NCI-H2171 (cell line): ENCODE measurements at regions not wholly inside any gene's neighbourhood (a gene's known extent, or its start where the extent isn't known, plus 50 kb on each side); places are given as distances from the start of the nearest gene placed in this dataset.

ENCODE experiments used
- DNase-seq: peaks from one replicate; lab custom pipeline; 2025; lab: John Stamatoyannopoulos, UW

DNA sequence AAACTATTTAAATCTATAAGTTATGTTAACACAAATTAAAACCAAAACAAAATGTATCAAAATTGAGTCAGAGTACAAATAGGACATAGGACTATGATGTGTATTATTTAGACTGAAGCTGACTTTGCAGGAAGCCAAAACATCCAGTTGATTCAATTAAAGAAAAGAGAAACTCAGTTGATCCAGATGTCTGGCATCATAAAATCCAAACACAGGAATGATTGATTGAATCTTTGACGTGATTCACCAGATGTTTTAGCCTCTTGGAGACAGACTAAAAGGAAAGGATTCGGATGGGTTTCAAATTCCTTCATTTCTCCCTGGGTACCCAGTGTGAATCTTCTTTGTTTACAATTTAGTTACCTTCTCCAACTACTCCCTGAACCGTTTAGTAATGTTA is 272.9 kb downstream of the IRS1 start:
- DNase-seq, result no peak

GRCh38 chr2:226524381-226524843 is 275.2 kb downstream of the IRS1 start:
- no peak for DNase-seq

GRCh38 chr2:226520723-226521122 is 278.9 kb downstream of the IRS1 start:
- DNase-seq, result no peak

GRCh38 chr2:226515344-226516055 is 284.1 kb downstream of the IRS1 start:
- peak; percentile 2 for DNase-seq

- no peak for DNase-seq
These were observed 284.7 kb downstream of the IRS1 start for GRCh38 chr2:226514895-226515294.

DNA sequence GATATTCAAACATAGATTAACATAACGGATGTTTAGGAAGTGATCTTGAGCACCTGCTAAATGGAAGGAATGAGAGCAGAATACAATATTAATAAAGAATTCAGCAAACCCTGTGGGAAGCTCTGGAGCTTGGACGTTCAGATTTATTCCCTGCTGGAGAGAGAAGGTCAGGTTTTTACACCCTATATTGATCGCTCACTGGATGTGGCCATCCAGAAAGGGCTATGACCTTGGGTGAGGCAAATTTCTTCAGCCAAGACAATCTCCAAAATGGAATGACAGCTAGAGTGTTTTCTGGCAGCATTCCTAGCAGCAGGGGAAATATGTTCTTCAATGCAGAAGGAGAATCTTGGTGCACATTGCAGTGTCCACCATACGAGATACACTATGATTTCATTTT is 288.3 kb downstream of the IRS1 start:
- no peak for DNase-seq

- DNase-seq, result no peak
These were observed 290.9 kb downstream of the IRS1 start for GRCh38 chr2:226508683-226509082.

- no peak for DNase-seq
These were observed 291.6 kb downstream of the IRS1 start for GRCh38 chr2:226508005-226508404.

DNA sequence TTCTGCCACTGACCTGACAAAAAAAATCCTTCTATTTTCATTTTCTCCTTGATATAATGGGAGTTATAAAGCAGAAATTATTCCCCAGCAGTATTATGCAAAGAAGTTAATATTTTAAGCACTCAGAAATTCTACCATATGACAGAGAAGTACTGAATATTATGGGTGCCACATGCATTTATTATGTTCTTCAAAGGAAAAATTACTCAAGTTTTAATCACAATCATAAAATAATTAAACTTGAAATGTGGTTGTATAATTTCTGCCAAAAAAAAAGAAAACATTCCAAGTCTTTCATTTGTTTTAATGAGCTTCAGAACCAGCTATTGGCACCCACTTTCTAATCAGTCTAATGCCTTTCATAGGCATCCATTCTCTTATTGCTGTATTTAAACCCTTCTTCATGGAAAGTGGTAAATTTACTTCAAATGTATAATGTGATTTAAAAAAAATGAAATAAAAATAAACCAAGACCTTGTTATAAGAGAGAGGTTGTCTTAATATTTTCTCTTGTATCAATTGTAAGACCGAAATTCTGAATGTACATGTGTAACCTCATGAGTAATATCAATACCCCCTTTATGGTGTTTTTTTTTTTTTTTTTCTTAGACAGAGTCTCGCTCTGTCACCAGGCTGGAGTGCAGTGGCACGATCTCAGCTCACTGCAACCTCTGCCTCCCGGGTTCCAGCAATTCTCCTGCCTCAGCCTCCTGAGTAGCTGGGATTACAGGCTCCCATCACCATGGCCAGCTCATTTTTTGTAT is 302.3 kb downstream of the IRS1 start:
- no peak for DNase-seq

GRCh38 chr2:226496273-226496550 is 303.4 kb downstream of the IRS1 start:
- no peak for DNase-seq

DNA sequence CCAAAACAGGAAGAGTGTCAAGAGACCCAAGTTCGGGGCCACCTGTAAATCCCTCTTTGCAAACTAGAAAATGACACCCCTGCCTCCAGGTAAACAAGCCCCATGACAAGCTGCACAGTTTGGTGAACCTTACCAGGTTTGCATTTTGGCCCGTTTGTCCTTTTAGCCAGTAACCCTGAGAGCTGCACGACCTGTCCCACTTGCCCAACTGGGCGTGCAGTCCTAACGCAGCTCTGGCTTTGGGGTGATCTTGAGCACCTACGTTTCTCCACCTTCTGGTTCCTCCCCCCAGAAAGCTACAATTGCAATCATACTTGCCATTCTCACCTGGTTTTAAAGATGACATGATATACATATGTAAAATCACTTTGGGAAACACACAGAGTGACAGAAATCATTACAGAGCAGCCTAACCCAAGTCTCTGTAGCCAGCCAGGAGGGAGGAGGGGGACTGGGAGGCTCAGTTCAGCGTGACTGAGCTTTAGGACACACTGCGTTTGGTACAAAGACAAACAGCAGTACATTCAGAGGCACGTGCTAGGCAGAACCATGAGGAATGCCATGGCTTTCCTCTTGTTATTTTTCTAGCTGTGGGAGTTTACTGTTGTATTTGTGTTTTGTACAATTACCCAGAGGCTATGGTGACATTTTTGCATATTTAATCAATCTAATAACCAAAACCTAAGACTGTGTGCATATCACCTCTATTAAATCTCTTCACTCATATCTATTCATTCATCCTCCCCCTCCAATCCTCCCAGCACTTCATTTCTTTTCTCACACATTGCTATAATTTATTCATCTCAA is 304.0 kb downstream of the IRS1 start:
- DNase-seq, result no peak

DNA sequence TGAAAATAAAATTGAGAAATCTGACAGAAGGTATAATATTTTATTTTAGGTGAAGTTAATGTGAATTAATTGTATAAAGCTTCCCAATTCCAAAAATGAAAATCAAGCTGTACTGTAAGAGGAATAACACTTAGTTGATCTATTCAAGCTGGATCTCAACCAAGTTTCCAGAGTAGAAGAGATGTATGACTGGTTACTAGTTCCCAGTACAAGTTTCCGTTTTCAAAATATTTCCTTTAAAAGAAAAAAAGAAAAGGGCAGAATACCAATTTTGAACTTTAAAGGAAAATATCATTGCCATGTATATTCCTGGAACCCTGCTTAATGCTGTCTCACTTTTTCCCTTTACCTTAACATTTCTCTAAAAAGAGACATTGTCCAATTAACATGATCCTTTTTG is 308.5 kb downstream of the IRS1 start:
- DNase-seq, result no peak

GRCh38 chr2:226489775-226490541 is 309.7 kb downstream of the IRS1 start:
- no peak for DNase-seq

- no peak for DNase-seq
These were observed 311.6 kb downstream of the IRS1 start for GRCh38 chr2:226488034-226488433.

DNA sequence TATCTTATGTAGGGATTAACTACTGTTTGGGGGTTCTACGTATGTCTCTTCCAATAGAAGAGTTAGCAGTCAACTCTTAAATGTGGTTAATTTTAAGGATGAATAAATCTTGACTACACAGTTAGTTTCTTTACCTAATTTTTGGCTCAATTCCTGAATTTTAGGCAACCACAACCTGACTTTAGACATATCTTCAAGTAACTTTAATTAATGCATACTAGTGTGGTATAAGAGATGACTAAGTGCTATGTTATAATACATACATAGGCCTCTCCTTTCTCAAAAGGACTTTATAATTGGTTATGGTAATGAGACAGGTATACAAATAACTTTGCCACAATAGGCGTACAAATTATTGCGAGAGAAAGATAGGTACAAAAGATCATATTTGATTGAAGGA is 312.0 kb downstream of the IRS1 start:
- DNase-seq, result no peak

GRCh38 chr2:226483745-226484619 is 315.6 kb downstream of the IRS1 start:
- DNase-seq, result no peak

DNA sequence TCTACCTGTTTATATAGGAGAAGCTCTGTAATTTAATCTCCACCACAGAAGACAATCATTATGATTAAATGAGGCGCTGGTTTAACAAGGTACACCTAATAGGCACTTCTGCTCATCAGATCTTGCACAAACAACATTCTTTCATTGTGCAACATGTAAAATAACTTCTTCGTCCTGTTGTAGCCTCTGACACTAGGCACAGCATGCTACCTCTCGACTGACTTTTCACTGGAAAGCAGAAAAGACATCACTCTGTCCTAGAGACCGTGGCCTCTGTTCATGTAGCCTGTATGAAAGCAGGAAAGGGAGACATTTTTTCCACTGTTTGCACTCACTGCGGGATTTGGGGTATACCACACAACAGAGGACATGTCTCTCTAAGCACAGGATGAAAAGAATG is 316.5 kb downstream of the IRS1 start:
- no peak for DNase-seq

DNA sequence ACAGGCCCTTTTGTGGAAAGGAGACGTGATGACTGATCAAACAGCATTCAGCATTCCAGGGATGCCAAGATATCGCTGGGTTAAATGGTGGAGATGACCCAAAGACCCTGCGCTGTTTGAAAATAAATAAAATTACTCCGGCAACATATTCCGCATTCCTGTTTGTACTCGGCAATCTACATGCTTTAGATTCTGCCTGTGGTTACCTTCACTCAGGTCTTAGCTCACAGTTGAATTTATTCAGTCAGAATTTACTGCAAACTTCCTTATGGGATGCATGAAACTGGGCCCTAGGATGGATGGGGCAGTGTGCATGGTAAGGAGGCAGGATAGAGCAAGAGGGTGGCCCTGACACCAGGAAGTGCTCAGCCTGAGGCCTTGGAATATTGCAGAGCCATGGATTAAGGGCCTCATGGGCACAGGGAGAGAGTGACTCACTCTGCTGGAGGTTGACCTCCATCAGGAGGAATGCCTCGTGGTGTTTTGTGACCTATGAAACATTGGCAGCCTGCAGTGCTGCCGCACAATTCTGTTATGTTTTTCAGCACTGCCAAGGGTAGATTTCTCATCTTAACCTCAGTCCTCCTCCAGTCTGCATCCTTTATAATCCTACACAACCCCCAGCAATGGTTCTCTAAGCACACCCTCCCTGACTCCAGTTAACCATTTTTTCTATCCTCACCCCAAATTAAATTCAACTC is 321.4 kb downstream of the IRS1 start:
- DNase-seq, result no peak

- DNase-seq, result no peak
These were observed 322.2 kb downstream of the IRS1 start for GRCh38 chr2:226477221-226478108.

DNA sequence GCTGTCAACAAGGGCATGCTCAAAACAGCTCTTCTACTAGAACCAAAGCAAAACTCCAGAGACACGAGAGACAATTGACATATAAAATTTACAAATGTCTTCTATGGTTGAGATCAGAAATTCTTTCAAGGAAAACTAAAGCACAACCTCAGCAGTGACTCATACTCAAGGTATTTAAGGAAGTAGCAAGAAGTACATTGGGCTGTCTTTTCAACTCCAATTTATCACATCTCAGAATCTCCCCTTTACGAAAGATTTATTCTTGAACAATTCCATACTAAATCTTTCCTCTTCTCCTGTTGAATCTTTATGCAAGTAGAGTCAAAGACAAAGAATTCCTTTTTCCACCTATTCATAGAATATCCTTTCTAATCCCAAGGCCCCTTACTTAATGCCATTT is 324.0 kb downstream of the IRS1 start:
- DNase-seq, result no peak
